Testis (tissue), 2 donors: ENCODE measurements at regions not wholly inside any gene's neighbourhood (a gene's known extent, or its start where the extent isn't known, plus 50 kb on each side); places are given as distances from the start of the nearest gene placed in this dataset.
"Not testable (repeated sequence)": the region's sequence is repeated elsewhere in the genome, so short reads cannot be mapped to it uniquely, and the experiment has no call there.

Experiments used
- DNase-seq: peaks from one replicate; pipeline ENCODE4 v3.0.0-alpha.2; 2019
- H3K27ac ChIP-seq, 2 donors: fragments of 200-600 bp; sonication (generic); one replicate each; pipeline ENCODE4 v1.5.1; 2019
- H3K27me3 ChIP-seq: fragments of 200-600 bp; sonication (generic); one replicate; pipeline ENCODE4 v1.5.1; 2019
- H3K36me3 ChIP-seq: fragments of 200-600 bp; sonication (generic); one replicate; pipeline ENCODE4 v1.5.1; 2017; ENCODE audit warnings: low read depth; ENCODE audit errors: missing control alignments
- H3K4me1 ChIP-seq: fragments of 200-600 bp; sonication (generic); one replicate; pipeline ENCODE4 v1.5.1; 2019
- H3K4me3 ChIP-seq, 2 donors: fragments of 200-600 bp; sonication (generic); one replicate each; pipeline ENCODE4 v1.5.1; 2017 to 2019
- H3K9me3 ChIP-seq: fragments of 200-600 bp; sonication (generic); one replicate; pipeline ENCODE4 v1.5.1; 2017
- POLR2A ChIP-seq: fragments of 450-650 bp; IDR thresholded peaks from one replicate; pipeline ENCODE4 v1.6.1; 2017; ENCODE audit warnings: antibody characterized with exemption, mild to moderate bottlenecking, moderate library complexity
- WGBS, 2 donors: methylation state at CpG; one replicate each; pipeline ENCODE4 v1.1.5; 2018; 5-methylcytosine and 5-hydroxymethylcytosine counted together
- intact Hi-C: fragments of 100-400 bp; cut with DNase I; formaldehyde crosslinking; loops from one replicate; pipeline ENCODE4 v1.15.1; 2023; ENCODE audit warnings: low total_unique reads
- TF ChIP-seq, protein P1 (sequence below), 3 experiments: fragments of 450-650 bp in 2 of 3; fragments of 200-600 bp in 1 of 3; sonication (generic) in 1 of 3; IDR thresholded peaks; one replicate each; pipeline ENCODE4 v1.5.1; 2016 to 2019; ENCODE audit warnings: antibody characterized with exemption in 3 of 3, mild to moderate bottlenecking in 2 of 3, moderate library complexity in 1 of 3

DNA sequence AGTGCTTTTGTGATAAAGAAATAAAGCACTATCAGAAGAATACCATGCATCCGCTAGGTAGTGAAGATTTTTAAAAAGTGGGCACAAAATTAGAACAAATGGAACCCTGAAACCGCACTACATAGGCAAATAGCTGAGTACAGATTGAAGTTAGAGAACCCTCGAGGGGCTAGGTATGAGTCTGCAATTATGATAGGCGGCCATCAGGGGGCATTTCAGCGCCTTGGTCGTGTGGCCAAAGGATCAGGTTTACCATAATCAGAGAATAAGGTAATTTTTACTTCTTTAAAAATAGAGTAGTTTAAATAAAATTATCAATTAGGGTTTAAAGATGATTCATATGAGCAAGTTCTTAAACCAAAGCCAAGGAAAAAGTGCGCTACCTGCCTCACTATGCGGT lies 129.8 kb downstream of the TMX1 start:
- intact Hi-C loops, result no loop called here
- WGBS, 2 donors, result 62 to 73% methylated on average over 8 of the region's 8 CpGs
- peak; percentile 28 for DNase-seq

DNA sequence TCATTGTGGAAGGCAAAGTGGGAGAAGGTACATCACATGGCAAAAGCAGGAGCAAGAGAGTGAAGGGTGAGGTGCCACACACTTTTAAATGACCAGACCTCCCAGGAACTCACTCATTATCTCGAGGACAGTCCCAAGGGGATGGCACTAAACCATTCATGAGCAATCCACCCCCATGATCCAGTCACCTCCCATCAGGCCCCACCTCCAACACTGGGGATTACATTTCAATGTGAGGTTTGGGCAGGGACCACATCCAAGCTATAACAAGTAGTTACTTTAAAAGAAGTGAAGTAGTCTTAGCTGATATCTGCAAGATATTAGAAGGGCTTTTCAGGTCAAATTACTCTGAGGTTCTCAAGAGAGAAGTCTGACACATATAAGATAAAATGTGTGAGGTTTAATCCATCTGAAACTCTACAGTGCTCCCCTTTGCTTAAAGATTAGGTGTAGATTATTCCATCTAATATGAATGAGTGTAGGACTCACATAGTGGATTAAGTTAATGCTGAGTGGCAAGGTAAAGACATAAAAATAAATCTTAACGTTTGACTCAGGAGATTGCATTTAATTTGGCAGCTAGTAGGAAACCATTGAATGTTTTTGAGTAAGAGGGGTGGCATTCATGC lies 130.8 kb downstream of the TMX1 start:
- no peak overlapping the region for H3K4me3 ChIP-seq
- H3K27ac ChIP-seq, result no peak overlapping the region
- 53 to 58% methylated on average over 2 of the region's 2 CpGs for WGBS, 2 donors
- no peaks in the 10 kb centered on the region for H3K27me3 ChIP-seq
- intact Hi-C loops, result no loop called here
- TF ChIP-seq POLR2A, result no peak
- TF ChIP-seq, protein P1, sequence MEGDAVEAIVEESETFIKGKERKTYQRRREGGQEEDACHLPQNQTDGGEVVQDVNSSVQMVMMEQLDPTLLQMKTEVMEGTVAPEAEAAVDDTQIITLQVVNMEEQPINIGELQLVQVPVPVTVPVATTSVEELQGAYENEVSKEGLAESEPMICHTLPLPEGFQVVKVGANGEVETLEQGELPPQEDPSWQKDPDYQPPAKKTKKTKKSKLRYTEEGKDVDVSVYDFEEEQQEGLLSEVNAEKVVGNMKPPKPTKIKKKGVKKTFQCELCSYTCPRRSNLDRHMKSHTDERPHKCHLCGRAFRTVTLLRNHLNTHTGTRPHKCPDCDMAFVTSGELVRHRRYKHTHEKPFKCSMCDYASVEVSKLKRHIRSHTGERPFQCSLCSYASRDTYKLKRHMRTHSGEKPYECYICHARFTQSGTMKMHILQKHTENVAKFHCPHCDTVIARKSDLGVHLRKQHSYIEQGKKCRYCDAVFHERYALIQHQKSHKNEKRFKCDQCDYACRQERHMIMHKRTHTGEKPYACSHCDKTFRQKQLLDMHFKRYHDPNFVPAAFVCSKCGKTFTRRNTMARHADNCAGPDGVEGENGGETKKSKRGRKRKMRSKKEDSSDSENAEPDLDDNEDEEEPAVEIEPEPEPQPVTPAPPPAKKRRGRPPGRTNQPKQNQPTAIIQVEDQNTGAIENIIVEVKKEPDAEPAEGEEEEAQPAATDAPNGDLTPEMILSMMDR (IDR thresholded peaks at IDR 0.05), result no peak
- H3K9me3 ChIP-seq, result no peaks in the 10 kb centered on the region
- no peaks in the 10 kb centered on the region for H3K36me3 ChIP-seq
- H3K4me1 ChIP-seq, result no peaks in the 10 kb centered on the region
- DNase-seq, result no peak

More for the DNA sequence above, 129.8 kb downstream of the TMX1 start:
- Histone ChIP-seq H3K4me3 (no peak overlapping the region), H3K27ac (no peak overlapping the region), H3K4me1 (no peaks in the 10 kb centered on the region), H3K9me3 (no peaks in the 10 kb centered on the region), H3K36me3 (no peaks in the 10 kb centered on the region), H3K27me3 (no peaks in the 10 kb centered on the region)
- no peak for TF ChIP-seq POLR2A
- TF ChIP-seq, protein P1 (IDR thresholded peaks at IDR 0.05), result peak; percentile 12 to 20 (median 20)

DNA sequence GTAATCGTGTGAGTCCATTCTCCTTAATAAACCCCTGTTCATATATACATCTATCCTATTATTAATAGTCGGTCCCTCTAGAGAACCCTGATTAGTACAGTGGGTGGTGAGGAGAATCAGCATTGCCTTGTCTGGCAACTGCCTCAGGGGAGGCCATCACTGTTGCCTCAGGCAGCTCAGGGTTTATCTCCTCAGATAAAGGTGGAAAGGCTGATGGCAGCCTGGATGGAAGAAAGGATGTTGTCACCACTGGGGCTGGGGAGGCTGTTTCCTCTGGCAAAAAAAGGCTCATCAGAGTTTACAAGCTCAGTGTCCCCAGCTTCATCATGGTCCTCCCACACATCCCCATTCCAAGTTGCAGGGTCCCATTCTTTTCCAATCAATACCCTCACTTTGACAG lies 137.1 kb downstream of the TMX1 start:
- H3K4me3 ChIP-seq, intact Hi-C loops, H3K27ac ChIP-seq, H3K36me3 ChIP-seq, H3K9me3 ChIP-seq, H3K4me1 ChIP-seq, DNase-seq, H3K27me3 ChIP-seq: not testable (repeated sequence)
- WGBS, 2 donors, result 87 to 94% methylated on average over 2 of the region's 2 CpGs

DNA sequence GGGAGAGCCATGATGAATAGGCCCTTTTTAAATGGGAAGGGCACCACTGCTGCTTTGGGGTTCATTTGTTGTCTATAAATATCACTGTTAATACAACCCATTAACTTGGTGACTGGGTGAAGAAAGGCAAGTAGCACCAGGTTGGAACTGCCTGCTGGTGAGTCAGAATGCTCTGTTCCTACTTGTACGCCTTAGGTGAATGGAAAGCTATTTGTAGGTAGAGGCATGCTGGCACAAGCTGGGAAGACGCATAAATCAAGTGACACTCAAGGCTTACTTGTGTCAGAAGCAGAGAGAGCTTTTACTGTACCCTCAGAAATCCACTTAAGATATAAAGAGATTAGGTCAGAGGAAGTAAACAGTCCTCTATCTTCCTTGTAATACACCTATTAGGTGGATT lies 142.5 kb downstream of the TMX1 start:
- DNase-seq, result no peak
- Histone ChIP-seq H3K27me3 (no peaks in the 10 kb centered on the region), H3K36me3 (no peaks in the 10 kb centered on the region), H3K4me3 (no peak overlapping the region), H3K4me1 (peaks cover 6% of the 10 kb centered on the region), H3K9me3 (no peaks in the 10 kb centered on the region), H3K27ac (no peak overlapping the region)
- TF ChIP-seq, protein P1 (IDR thresholded peaks at IDR 0.05), result no peak
- no peak for TF ChIP-seq POLR2A
- WGBS, 2 donors, result 60 to 90% methylated on average over 2 of the region's 2 CpGs
- intact Hi-C loops, result no loop called here

DNA sequence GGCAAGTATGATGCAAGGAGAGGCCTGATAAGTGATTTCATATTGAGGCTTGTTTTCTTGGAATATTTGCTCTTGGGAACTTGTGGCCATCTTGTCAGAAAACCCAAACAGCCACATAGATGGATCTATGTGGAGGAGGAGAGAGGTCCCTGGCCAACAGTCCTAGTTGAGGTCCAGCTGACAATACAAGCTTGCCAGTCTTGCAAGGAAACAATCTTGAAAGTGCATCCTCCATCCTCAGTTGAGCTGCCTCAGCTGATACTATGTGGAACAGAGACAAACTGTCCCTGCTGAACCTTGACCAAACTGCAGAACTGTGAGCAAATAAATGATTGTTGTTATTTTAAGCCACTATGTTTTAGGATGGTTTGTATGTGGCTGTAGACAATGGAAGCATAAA lies 146.4 kb downstream of the TMX1 start:
- Histone ChIP-seq H3K4me1 (peaks cover 6% of the 10 kb centered on the region), H3K27ac (no peak overlapping the region), H3K27me3 (no peaks in the 10 kb centered on the region), H3K9me3 (no peaks in the 10 kb centered on the region), H3K4me3 (no peak overlapping the region), H3K36me3 (no peaks in the 10 kb centered on the region)
- intact Hi-C loops, result no loop called here
- TF ChIP-seq, protein P1 (IDR thresholded peaks at IDR 0.05), result no peak
- no peak for TF ChIP-seq POLR2A
- DNase-seq, result no peak
